Thyroid gland (tissue), 4 donors: ENCODE measurements at regions not wholly inside any gene's neighbourhood (a gene's known extent, or its start where the extent isn't known, plus 50 kb on each side); places are given as distances from the start of the nearest gene placed in this dataset.

Source experiments
- CTCF ChIP-seq, 6 experiments: fragments of 200-600 bp in 3 of 6; fragments of 450-650 bp in 3 of 6; sonication (generic) in 3 of 6; IDR thresholded peaks; one replicate each; pipeline ENCODE4 v1.5.1; 2016 to 2019; ENCODE audit warnings: antibody characterized with exemption in 6 of 6, mild to moderate bottlenecking in 2 of 6, inconsistent platforms in 1 of 6, moderate library complexity in 1 of 6
- POLR2A ChIP-seq, 2 donors: fragments of 450-650 bp; IDR thresholded peaks; one replicate each; pipeline ENCODE4 v1.6.1; 2017; ENCODE audit warnings: antibody characterized with exemption in 2 of 2, mild to moderate bottlenecking in 2 of 2, moderate library complexity in 1 of 2

DNA sequence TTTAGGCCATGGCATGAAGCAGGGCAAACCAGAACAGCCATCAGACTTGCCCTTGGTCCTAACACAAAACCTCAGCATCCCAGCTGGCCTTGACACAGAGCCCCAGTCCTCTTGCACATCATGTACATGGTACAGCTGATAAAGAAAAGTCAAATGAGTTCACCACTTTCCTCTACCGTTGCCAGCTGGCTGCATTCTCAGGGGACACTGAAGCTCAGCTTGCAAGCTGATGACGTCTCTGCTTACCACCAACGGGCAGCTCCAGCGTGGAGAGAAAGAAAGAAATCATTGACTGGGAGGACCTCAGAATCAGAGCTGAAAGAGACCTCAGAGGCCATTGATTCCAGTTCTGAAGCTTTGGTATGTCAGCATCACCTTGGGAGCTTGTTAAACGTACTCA is 80.7 kb upstream of the CES5A start:
- no peak for TF ChIP-seq CTCF (IDR thresholded peaks at IDR 0.05)
- TF ChIP-seq POLR2A (IDR thresholded peaks at IDR 0.05): no peak
